ENCODE measurements at regions not wholly inside any gene's neighbourhood (a gene's known extent, or its start where the extent isn't known, plus 50 kb on each side); places are given as distances from the start of the nearest gene placed in this dataset.

DNA sequence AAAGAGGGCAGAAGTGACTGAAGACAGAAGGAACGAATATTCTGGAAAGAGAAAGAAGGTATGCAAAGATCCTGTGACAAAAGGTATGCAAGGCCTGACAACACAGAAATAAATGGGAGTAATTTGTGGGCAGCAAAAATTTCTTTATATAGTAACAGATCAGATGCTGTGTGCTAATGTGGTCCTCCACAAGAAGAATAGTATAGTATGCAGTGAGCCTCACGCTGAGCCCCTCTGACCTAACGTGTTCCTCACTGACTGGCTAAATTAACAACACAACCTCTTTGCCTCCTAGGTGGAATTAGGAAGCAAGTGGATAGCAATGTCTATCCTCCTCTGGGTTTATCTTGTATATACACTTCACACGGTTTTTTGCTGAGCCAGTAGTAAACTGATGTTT is 143.1 kb upstream of the SESN3 start:
- Mint-ChIP-seq H3K4me3 (ENCODE audit: unreplicated experiment) (no peak overlapping the region), H3K4me1 (ENCODE audit: low read depth) (peaks cover 38% of the 10 kb centered on the region), H3K9me3 (ENCODE audit: low read depth) (peaks cover 7% of the 10 kb centered on the region), H3K36me3 (ENCODE audit: low read depth) (no peaks in the 10 kb centered on the region), H3K27me3 (ENCODE audit: low read depth) (peaks cover 2% of the 10 kb centered on the region), H3K27ac (ENCODE audit: unreplicated experiment) (no peak overlapping the region)
- no peak for DNase-seq (ENCODE audit: low spot score)
- TF ChIP-seq, protein P1, sequence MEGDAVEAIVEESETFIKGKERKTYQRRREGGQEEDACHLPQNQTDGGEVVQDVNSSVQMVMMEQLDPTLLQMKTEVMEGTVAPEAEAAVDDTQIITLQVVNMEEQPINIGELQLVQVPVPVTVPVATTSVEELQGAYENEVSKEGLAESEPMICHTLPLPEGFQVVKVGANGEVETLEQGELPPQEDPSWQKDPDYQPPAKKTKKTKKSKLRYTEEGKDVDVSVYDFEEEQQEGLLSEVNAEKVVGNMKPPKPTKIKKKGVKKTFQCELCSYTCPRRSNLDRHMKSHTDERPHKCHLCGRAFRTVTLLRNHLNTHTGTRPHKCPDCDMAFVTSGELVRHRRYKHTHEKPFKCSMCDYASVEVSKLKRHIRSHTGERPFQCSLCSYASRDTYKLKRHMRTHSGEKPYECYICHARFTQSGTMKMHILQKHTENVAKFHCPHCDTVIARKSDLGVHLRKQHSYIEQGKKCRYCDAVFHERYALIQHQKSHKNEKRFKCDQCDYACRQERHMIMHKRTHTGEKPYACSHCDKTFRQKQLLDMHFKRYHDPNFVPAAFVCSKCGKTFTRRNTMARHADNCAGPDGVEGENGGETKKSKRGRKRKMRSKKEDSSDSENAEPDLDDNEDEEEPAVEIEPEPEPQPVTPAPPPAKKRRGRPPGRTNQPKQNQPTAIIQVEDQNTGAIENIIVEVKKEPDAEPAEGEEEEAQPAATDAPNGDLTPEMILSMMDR (IDR thresholded peaks at IDR 0.05): no peak

DNA sequence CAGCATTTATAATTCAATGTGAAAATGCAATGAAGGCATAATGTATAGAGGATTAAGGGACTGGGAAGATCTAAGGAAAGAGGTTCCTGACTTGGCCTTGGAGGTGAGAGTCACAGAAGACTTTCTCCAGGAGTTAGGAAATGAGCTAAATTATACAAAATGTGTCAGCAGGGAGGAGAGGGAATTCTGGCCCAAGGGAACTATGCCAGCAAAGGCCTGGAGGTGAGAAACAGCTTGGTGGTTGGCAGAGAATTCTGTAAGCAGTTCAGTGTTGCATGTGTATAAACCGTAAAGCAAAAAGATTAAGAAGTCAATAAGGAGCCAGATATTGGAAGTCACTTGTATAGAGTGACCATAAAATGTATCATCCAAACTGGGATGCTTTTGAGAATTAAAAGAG is 142.2 kb upstream of the SESN3 start:
- H3K36me3 Mint-ChIP-seq (ENCODE audit: low read depth): no peaks in the 10 kb centered on the region
- H3K9me3 Mint-ChIP-seq (ENCODE audit: low read depth): peaks cover 7% of the 10 kb centered on the region
- H3K27me3 Mint-ChIP-seq (ENCODE audit: low read depth): peaks cover 2% of the 10 kb centered on the region
- peaks cover 37% of the 10 kb centered on the region for H3K4me1 Mint-ChIP-seq (ENCODE audit: low read depth)
- TF ChIP-seq, protein P1 (IDR thresholded peaks at IDR 0.05): no peak
- H3K27ac Mint-ChIP-seq (ENCODE audit: unreplicated experiment): no peak overlapping the region
- no peak for DNase-seq (ENCODE audit: low spot score)
- H3K4me3 Mint-ChIP-seq (ENCODE audit: unreplicated experiment): no peak overlapping the region

DNA sequence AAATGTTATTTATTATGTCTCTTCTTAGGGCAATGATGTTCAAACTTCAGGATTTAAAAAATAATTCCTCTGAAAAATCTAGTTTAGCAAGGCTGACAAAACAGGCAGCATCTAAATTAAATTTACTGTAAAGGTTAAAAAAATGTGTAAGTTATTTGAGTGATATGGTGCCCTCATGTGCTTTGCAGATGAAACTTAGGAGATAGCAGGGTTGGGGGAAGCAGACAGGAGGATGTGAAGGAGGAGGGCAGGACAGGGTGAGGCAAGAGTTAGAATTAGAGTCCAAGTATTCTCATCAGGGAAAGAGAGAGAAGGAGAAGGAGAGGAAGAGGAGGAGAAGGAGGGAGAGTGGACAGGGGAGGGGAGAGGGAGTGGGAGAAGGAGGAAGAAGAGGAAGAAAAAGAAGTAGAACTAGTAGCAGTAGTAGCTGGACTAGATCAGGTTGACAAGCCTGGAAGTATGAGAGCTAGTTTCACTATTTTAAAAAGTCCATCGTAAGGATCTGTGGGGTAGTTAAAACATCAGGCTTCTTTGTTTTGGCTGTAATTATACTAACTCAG is 141.2 kb upstream of the SESN3 start:
- Mint-ChIP-seq H3K36me3 (ENCODE audit: low read depth) (no peaks in the 10 kb centered on the region), H3K27me3 (ENCODE audit: low read depth) (peaks cover 2% of the 10 kb centered on the region), H3K4me3 (ENCODE audit: unreplicated experiment) (no peak overlapping the region), H3K9me3 (ENCODE audit: low read depth) (peaks cover 7% of the 10 kb centered on the region), H3K27ac (ENCODE audit: unreplicated experiment) (no peak overlapping the region), H3K4me1 (ENCODE audit: low read depth) (peaks cover 31% of the 10 kb centered on the region)
- TF ChIP-seq, protein P1 (IDR thresholded peaks at IDR 0.05): no peak
- DNase-seq (ENCODE audit: low spot score): no peak

DNA sequence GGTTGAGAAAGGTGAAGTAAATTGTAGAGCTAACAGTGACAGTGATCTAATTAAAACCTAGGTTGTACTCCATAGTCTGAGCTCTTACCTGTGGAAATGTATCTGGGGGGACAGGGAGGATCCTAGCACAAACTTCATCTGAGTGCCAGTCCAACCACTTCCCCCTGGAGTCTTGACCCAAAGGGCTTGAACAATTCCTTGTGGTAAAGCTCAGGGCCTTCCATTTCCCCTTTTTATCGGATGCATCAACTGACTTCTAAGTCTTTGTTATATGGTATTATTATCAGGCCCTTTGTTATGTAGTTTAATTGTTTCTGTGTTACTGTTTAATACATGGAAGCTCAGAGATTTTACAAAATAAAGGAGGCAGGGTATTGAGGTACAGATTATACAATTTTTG is 140.2 kb upstream of the SESN3 start:
- DNase-seq (ENCODE audit: low spot score): no peak
- Mint-ChIP-seq H3K9me3 (ENCODE audit: low read depth) (peaks cover 7% of the 10 kb centered on the region), H3K27me3 (ENCODE audit: low read depth) (peaks cover 2% of the 10 kb centered on the region), H3K27ac (ENCODE audit: unreplicated experiment) (no peak overlapping the region), H3K4me3 (ENCODE audit: unreplicated experiment) (no peak overlapping the region), H3K36me3 (ENCODE audit: low read depth) (no peaks in the 10 kb centered on the region), H3K4me1 (ENCODE audit: low read depth) (peaks cover 22% of the 10 kb centered on the region)
- TF ChIP-seq, protein P1 (IDR thresholded peaks at IDR 0.05): no peak

DNA sequence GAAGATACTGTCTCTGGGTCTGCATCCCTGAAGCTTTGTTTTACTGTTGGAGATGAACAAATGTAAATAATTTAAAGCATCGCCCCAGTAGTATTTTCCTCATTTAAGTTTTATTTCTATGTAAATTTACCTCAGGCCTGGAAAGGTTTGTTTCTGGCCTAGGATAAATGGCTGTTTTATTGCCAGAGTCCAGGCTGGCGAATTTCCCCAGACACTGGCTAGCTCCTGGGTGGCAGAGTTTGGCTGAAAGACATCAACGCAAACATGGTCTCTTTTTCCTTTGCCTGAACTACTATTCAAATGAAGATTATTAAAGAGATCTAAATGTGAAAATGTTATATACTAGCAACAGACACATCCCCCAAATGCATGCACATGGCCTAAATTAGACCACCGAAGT is 136.7 kb upstream of the SESN3 start:
- no peak overlapping the region for H3K4me3 Mint-ChIP-seq (ENCODE audit: unreplicated experiment)
- TF ChIP-seq, protein P1 (IDR thresholded peaks at IDR 0.05): no peak
- H3K27ac Mint-ChIP-seq (ENCODE audit: unreplicated experiment): no peak overlapping the region
- H3K27me3 Mint-ChIP-seq (ENCODE audit: low read depth): peaks cover 2% of the 10 kb centered on the region
- no peak for DNase-seq (ENCODE audit: low spot score)
- H3K9me3 Mint-ChIP-seq (ENCODE audit: low read depth): no peaks in the 10 kb centered on the region
- H3K4me1 Mint-ChIP-seq (ENCODE audit: low read depth): peaks cover 36% of the 10 kb centered on the region
- no peaks in the 10 kb centered on the region for H3K36me3 Mint-ChIP-seq (ENCODE audit: low read depth)

Data from chondrocyte (in vitro differentiated cells).